ENCODE measurements at regions not wholly inside any gene's neighbourhood (a gene's known extent, or its start where the extent isn't known, plus 50 kb on each side); places are given as distances from the start of the nearest gene placed in this dataset.

DNA sequence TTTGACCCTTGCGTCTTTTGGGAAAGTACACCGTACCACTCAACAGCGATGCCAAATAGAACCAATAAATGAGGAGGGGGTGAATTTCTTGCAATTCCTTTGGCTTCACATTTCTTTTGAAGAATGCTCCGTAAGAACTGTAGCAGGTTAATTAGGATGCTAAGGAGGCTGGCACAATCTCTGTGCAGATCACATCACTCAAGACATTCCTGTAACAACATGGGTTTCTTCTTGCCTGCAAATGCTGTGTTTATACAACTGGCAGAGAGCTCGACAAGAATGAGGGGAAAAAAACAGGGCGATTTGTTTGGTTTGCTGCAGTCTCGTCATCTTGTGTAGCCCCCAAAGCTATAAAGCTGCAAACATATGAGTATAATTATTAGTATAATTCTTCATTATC, 424.8 kb upstream of the DCC start:
- no peak for DNase-seq (ENCODE audit: low read depth)
- TF ChIP-seq, protein P1, sequence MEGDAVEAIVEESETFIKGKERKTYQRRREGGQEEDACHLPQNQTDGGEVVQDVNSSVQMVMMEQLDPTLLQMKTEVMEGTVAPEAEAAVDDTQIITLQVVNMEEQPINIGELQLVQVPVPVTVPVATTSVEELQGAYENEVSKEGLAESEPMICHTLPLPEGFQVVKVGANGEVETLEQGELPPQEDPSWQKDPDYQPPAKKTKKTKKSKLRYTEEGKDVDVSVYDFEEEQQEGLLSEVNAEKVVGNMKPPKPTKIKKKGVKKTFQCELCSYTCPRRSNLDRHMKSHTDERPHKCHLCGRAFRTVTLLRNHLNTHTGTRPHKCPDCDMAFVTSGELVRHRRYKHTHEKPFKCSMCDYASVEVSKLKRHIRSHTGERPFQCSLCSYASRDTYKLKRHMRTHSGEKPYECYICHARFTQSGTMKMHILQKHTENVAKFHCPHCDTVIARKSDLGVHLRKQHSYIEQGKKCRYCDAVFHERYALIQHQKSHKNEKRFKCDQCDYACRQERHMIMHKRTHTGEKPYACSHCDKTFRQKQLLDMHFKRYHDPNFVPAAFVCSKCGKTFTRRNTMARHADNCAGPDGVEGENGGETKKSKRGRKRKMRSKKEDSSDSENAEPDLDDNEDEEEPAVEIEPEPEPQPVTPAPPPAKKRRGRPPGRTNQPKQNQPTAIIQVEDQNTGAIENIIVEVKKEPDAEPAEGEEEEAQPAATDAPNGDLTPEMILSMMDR (IDR thresholded peaks at IDR 0.05; ENCODE audit: control insufficient read depth, extremely low read depth, insufficient read depth), result no peak
- no peak overlapping the region for H3K4me3 ChIP-seq (ENCODE audit: low read depth, low read length)

DNA sequence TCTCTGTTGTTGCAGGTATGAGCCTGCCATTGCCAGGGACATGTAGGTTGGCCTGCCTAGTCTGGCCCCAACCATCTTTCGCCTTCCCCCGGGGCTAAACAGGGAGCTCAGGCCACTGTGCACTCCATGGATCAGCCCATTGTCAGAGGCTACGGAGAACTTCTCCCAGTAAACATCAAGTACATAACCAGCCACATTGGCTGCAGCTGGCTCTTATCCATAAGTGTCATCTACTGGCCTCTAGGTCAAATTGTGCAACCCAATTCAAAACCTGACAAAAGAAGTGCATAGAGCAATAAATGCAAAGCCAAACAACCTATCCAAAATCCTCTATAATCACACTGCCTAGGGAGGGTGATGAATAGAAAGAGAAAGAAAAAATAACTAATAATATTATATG, 418.1 kb upstream of the DCC start:
- no peak for DNase-seq (ENCODE audit: low read depth)
- no peak overlapping the region for H3K4me3 ChIP-seq (ENCODE audit: low read depth, low read length)
- TF ChIP-seq, protein P1 (IDR thresholded peaks at IDR 0.05; ENCODE audit: control insufficient read depth, extremely low read depth, insufficient read depth), result no peak

DNA sequence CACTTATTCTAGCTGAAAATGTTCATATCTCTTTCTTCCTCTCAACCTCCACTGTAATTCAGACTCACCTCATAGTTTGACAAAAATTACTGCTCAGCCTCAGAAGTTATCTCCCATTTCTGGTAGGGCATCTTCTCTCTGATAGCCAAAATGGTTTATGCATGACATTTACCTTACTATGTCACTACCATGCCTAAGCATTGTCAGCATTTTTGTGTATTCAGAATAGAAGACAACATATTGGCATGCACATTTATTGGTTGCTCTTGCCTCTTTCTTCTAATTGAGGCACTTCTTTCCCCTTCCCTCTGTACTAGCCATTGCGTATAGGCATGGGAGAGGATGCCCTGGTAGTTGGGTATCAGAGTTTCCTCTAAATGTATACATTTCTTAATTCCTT, 406.1 kb upstream of the DCC start:
- DNase-seq (ENCODE audit: low read depth), result no peak
- TF ChIP-seq, protein P1 (IDR thresholded peaks at IDR 0.05; ENCODE audit: control insufficient read depth, extremely low read depth, insufficient read depth), result no peak
- H3K4me3 ChIP-seq (ENCODE audit: low read depth, low read length), result no peak overlapping the region

DNA sequence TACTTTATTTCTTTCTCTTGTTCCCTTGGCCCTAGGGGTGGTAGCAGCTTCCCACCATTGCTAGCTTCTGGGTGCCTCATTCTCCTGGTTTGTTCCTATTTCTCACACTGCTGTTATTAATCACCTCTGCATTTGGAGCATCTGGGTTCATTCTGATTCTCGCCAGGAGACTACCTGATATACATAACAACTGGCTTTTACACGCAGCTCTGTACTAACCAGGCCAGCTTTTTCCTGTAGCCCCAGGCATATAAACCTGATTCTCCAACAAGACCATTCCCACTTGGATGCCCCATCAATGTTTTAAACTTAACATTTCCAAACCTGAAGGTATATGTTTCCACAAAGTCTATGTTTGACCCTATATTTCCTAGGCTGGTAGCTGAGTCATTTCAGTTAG, 403.9 kb upstream of the DCC start:
- DNase-seq (ENCODE audit: low read depth), result no peak
- TF ChIP-seq, protein P1 (IDR thresholded peaks at IDR 0.05; ENCODE audit: control insufficient read depth, extremely low read depth, insufficient read depth), result no peak
- no peak overlapping the region for H3K4me3 ChIP-seq (ENCODE audit: low read depth, low read length)

DNA sequence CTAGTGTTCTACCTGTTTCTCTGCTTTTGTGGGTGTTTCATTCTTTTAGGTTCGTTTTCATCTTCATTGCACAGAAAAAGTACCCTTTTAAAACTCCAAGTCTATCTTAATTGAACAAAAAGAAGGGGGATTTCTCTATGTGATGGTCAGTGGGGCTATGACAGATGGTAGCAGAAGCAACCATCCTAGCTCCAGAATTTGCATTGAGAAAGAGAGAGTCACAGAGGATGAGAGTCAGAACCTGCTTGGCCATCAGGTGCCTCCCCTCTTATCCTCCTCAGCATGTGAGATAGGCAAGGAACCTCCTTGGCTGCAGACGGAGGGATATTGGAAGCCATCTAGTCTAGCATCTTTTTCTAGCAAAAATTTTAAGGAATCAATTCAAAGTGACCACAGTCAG, 398.0 kb upstream of the DCC start:
- H3K4me3 ChIP-seq (ENCODE audit: low read depth, low read length), result no peak overlapping the region
- no peak for DNase-seq (ENCODE audit: low read depth)
- TF ChIP-seq, protein P1 (IDR thresholded peaks at IDR 0.05; ENCODE audit: control insufficient read depth, extremely low read depth, insufficient read depth), result no peak

DNA sequence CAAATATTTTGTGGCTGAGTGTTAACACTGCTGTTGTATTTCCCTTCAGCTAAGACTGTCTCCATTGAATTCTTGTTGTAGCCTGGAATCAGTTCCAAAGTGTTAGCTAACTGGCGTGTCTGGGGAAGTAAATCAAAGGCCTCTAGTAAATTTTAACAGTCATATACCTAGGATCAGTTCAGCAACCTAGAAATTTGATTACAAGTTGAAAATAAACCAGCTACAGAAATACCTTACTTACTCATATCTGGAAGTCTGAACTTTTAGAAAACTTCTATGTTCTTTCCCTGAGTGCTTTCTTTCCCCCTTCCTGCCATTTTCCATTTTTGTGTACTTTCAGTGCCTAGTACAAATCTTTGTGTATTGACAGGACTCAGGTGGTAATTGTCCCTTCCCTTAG, 396.7 kb upstream of the DCC start:
- no peak overlapping the region for H3K4me3 ChIP-seq (ENCODE audit: low read depth, low read length)
- TF ChIP-seq, protein P1 (IDR thresholded peaks at IDR 0.05; ENCODE audit: control insufficient read depth, extremely low read depth, insufficient read depth), result no peak
- DNase-seq (ENCODE audit: low read depth), result no peak

DNA sequence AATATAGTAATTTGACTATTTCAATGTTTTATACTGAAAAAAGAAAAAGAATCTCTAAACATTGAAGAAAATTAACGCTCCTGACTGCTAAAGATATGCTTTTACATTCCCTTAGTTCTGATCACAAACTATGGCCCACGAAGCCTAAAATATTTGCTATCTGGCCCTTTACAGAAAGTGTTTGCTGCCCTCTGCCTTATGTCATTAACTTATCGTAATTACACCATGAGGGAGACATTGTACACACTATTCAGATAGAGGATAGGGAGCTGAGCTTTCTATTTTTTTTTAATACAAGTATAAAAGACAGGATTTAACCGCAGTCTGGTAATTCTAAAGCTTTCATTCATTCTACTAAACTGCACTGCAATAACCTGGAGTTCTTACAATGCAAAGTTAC, 393.1 kb upstream of the DCC start:
- no peak for DNase-seq (ENCODE audit: low read depth)
- TF ChIP-seq, protein P1 (IDR thresholded peaks at IDR 0.05; ENCODE audit: control insufficient read depth, extremely low read depth, insufficient read depth), result peak; percentile 18; the same call in 1 of the 2 replicates
- H3K4me3 ChIP-seq (ENCODE audit: low read depth, low read length), result no peak overlapping the region

Measured in LNCaP clone FGC (cell line).